Thyroid gland (tissue), 4 donors: ENCODE measurements at regions not wholly inside any gene's neighbourhood (a gene's known extent, or its start where the extent isn't known, plus 50 kb on each side); places are given as distances from the start of the nearest gene placed in this dataset.

Experiments
- DNase-seq, 2 donors: peaks; one replicate each; pipeline ENCODE4 v3.0.0-alpha.2; 2019
- H3K27ac ChIP-seq, 3 donors: fragments of 200-600 bp; sonication (generic); 1 replicate in 2 of 3; 2 replicates in 1 of 3; pipeline ENCODE4 v1.5.1; 2016 to 2019; ENCODE audit warnings: mild to moderate bottlenecking in 1 of 3, moderate library complexity in 1 of 3
- H3K27me3 ChIP-seq: fragments of 200-600 bp; sonication (generic); one replicate; pipeline ENCODE4 v1.5.1; 2019
- H3K36me3 ChIP-seq, 2 donors: fragments of 200-600 bp; sonication (generic); one replicate each; pipeline ENCODE4 v1.5.1; 2016 to 2019
- H3K4me1 ChIP-seq, 2 donors: fragments of 200-600 bp; sonication (generic); one replicate each; pipeline ENCODE4 v1.5.1; 2017 to 2019
- H3K4me3 ChIP-seq, 3 donors: fragments of 200-600 bp; sonication (generic); replicated peaks in 1 of 3; 1 replicate in 2 of 3; 2 replicates in 1 of 3; pipeline ENCODE4 v1.5.1; 2016; ENCODE audit warnings: mild to moderate bottlenecking in 1 of 3
- H3K9me3 ChIP-seq: fragments of 200-600 bp; sonication (generic); one replicate; pipeline ENCODE4 v1.5.1; 2017
- CTCF ChIP-seq, 6 experiments: fragments of 200-600 bp in 3 of 6; fragments of 450-650 bp in 3 of 6; sonication (generic) in 3 of 6; IDR thresholded peaks; one replicate each; pipeline ENCODE4 v1.5.1; 2016 to 2019; ENCODE audit warnings: antibody characterized with exemption in 6 of 6, mild to moderate bottlenecking in 2 of 6, inconsistent platforms in 1 of 6, moderate library complexity in 1 of 6
- POLR2A ChIP-seq, 2 donors: fragments of 450-650 bp; IDR thresholded peaks; one replicate each; pipeline ENCODE4 v1.6.1; 2017; ENCODE audit warnings: antibody characterized with exemption in 2 of 2, mild to moderate bottlenecking in 2 of 2, moderate library complexity in 1 of 2
- WGBS, 2 donors: methylation state at CpG; one replicate each; pipeline ENCODE4 v1.1.5; 2017; 5-methylcytosine and 5-hydroxymethylcytosine counted together
- intact Hi-C: fragments of 100-400 bp; cut with DNase I; formaldehyde crosslinking; loops from one replicate; pipeline ENCODE4 v1.15.1; 2023

DNA sequence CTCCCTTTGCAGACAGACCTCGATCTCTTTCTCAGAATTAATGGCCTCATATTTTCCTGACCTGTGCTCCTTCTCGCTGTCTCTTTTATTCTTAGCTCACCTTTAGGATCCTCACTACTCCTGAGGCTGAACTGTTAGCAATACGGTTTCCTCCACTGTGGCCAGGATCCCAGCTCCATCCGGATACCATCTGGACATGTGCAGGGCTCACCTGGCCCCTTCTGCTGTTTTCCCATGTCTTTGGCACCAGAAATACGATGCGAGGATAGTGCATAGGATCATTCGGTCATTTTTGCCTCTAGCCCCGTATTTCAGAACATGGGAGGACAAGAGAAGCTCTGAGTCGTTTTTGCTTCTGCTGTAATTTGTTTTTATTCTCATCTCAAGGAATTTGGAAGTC is 108.5 kb upstream of the KIF26B start:
- TF ChIP-seq CTCF (IDR thresholded peaks at IDR 0.05) (no peak), POLR2A (IDR thresholded peaks at IDR 0.05) (no peak)
- no peaks in the 10 kb centered on the region for H3K36me3 ChIP-seq
- peak overlapping the region in 1 of 3 donors; percentile 5 for H3K27ac ChIP-seq
- no peaks in the 10 kb centered on the region for H3K9me3 ChIP-seq
- H3K4me1 ChIP-seq, result peaks cover 0 to 8% of the 10 kb centered on the region in 2 donors
- H3K4me3 ChIP-seq, result no peak overlapping the region
- intact Hi-C loops, result loop anchor here (10.0 kb wide), 2 partner anchors 212 to 252 kb away; partner anchors contain the start of gene COX20
- DNase-seq, result no peak
- 91 to 95% methylated on average over 9 of the region's 9 CpGs for WGBS, 2 donors
- no peaks in the 10 kb centered on the region for H3K27me3 ChIP-seq

DNA sequence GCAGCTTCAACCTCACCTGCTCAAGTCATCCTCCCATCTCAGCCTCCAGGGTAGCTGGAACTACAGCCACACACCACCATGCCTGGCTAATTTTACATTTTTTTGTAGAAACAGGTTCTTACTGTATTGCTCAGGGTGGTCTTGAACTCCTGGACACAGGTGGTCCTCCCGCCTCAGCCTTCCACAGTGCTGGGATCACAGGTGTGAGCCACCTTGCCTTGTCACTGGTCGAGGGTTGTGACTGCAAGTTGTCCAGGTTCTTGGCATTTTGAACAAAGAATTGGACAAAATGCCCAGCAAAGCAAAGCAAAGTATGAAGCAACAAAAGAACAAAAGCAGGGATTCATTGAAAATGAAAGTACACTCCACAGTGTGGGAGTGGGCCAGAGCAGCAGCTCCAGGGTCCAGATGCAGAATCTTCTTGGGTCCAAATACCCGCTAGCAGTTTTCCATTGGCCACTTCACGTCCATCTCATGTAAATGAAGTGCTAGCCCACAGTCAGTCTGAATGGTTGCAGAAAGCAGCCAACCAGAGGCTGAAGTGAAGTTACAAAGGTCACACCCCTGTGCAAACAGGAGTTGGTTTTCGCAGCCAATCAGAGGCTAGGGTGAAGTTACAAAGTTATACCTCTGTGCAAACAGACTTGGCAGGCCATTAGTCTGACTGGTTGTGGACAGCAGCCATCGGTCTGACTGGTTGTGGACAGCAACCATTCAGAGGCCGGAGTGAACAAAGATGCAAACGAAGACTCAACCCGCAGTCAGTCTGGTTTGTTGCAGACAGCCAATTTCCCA is 109.5 kb upstream of the KIF26B start:
- no peak for TF ChIP-seq CTCF (IDR thresholded peaks at IDR 0.05)
- TF ChIP-seq POLR2A (IDR thresholded peaks at IDR 0.05), result no peak
- intact Hi-C loops, result loop anchor here (10.0 kb wide), 2 partner anchors 210 to 250 kb away; partner anchors contain the start of gene COX20
- Histone ChIP-seq H3K27ac (peak overlapping the region in 1 of 3 donors; percentile 7), H3K9me3 (no peaks in the 10 kb centered on the region), H3K4me1 (peaks cover 0 to 8% of the 10 kb centered on the region in 2 donors), H3K36me3 (no peaks in the 10 kb centered on the region), H3K4me3 (no peak overlapping the region), H3K27me3 (no peaks in the 10 kb centered on the region)
- peak in 1 of 2 donors; percentile 37 for DNase-seq
- 85 to 87% methylated on average over 9 of the region's 9 CpGs for WGBS, 2 donors

DNA sequence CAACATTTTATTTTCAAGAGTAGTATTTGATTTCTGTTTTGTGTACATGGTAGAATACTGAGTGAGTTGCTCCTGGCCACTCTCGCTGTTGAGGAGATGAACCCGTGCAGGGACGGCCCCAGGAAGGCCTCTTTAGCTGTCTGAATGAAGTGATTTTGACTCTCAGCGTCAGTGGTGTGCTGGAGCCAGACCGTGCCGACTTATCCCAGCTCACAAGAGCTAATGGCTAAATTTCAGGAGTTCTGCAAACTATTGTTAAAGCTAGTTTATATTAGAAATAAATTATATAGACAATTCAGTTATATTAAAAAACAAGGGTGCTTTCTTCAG is 111.2 kb upstream of the KIF26B start:
- Histone ChIP-seq H3K4me3 (no peak overlapping the region), H3K36me3 (no peaks in the 10 kb centered on the region), H3K27ac (peak overlapping the region in 1 of 3 donors; percentile 32), H3K27me3 (no peaks in the 10 kb centered on the region), H3K4me1 (peaks cover 4 to 13% of the 10 kb centered on the region in 2 donors), H3K9me3 (no peaks in the 10 kb centered on the region)
- 38 to 53% methylated on average over 6 of the region's 6 CpGs for WGBS, 2 donors
- intact Hi-C loops, result loop anchor here (5.0 to 10.0 kb wide), 5 partner anchors 71 to 441 kb away; partner anchors contain the start of gene COX20
- peak; percentile 25 to 38 for DNase-seq
- TF ChIP-seq POLR2A (IDR thresholded peaks at IDR 0.05), result no peak
- TF ChIP-seq CTCF (IDR thresholded peaks at IDR 0.05), result no peak

DNA sequence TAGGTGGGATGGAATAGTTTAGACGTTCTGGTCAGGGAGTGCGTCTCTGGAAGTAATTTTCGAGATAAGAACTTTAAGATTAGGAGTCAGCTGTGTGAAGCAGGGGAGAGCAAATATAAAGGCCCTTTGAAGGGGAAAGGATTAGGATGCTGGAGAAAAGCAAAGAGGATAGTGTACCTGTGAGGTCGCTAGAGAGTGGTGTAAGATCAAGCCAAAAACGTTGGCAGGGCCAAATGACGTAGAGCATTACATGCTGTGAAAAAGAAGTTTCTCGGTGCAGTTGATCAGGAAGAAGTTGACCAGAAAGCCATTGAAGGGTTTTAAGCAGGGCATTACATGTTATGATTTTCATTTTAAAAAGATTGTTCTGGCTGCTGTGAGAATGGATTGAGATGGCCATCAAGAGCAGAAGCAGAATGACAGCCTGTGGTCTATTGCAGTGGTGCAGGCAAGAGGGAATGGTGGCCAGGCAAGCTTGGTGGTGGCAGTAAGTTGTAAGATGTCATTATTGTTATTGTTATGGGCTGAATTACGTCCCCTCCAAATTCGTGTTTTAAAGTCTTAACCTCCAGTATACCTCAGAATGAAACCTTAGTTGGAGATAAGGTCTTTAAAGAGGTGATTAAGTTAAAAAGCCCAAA is 113.6 kb upstream of the KIF26B start:
- Histone ChIP-seq H3K27me3 (no peaks in the 10 kb centered on the region), H3K4me3 (no peak overlapping the region), H3K36me3 (no peaks in the 10 kb centered on the region), H3K27ac (no peak overlapping the region), H3K9me3 (no peaks in the 10 kb centered on the region), H3K4me1 (peaks cover 4 to 13% of the 10 kb centered on the region in 2 donors)
- TF ChIP-seq POLR2A (IDR thresholded peaks at IDR 0.05) (no peak), CTCF (IDR thresholded peaks at IDR 0.05) (no peak)
- WGBS, 2 donors, result 86 to 88% methylated on average over 9 of the region's 9 CpGs
- intact Hi-C loops, result loop anchor here (5.0 to 10.0 kb wide), 5 partner anchors 69 to 439 kb away; partner anchors contain the start of gene COX20
- no peak for DNase-seq

- peak; percentile 51 to 65 for DNase-seq
- intact Hi-C loops, result no loop called here
- no peaks in the 10 kb centered on the region for H3K9me3 ChIP-seq
These were observed 115.6 kb upstream of the KIF26B start for GRCh38 chr1:245039196-245039595.

More at GRCh38 chr1:245039196-245039595, 115.6 kb upstream of the KIF26B start:
- Histone ChIP-seq H3K27me3 (no peaks in the 10 kb centered on the region), H3K4me1 (peaks cover 4 to 13% of the 10 kb centered on the region in 2 donors), H3K36me3 (no peaks in the 10 kb centered on the region), H3K4me3 (no peak overlapping the region), H3K27ac (peak overlapping the region; percentile 14 to 41 (median 34))
- no peak for TF ChIP-seq CTCF (IDR thresholded peaks at IDR 0.05)
- TF ChIP-seq POLR2A (IDR thresholded peaks at IDR 0.05), result no peak
- 38 to 40% methylated on average over 3 of the region's 3 CpGs for WGBS, 2 donors
